GM06990 (cell line): ENCODE measurements at regions not wholly inside any gene's neighbourhood (a gene's known extent, or its start where the extent isn't known, plus 50 kb on each side); places are given as distances from the start of the nearest gene placed in this dataset.

ENCODE experiments used
- DNase-seq: peaks from one replicate; pipeline ENCODE4 v3.0.0-alpha.2; 2011; ENCODE audit not compliant: insufficient read length; ENCODE audit errors: extremely low read depth
- H3K27me3 ChIP-seq: replicated peaks from 2 replicates; pipeline ENCODE4 v1.6.0; 2011; ENCODE audit warnings: low read length; ENCODE audit not compliant: control insufficient read depth, insufficient read depth
- H3K36me3 ChIP-seq: 2 replicates; pipeline ENCODE4 v1.5.1; 2011; ENCODE audit warnings: low read length; ENCODE audit not compliant: control insufficient read depth, insufficient read depth
- H3K4me3 ChIP-seq: replicated peaks from 2 replicates; pipeline ENCODE4 v1.5.1; 2011; ENCODE audit warnings: low read depth, mild to moderate bottlenecking, control low read depth, low read length
- TF ChIP-seq, protein P1 (sequence below): IDR thresholded peaks from 2 replicates; pipeline ENCODE4 v1.5.1; 2011; ENCODE audit warnings: low read length, control low read depth, mild to moderate bottlenecking, inconsistent platforms; ENCODE audit not compliant: insufficient read depth, poor library complexity, severe bottlenecking

DNA sequence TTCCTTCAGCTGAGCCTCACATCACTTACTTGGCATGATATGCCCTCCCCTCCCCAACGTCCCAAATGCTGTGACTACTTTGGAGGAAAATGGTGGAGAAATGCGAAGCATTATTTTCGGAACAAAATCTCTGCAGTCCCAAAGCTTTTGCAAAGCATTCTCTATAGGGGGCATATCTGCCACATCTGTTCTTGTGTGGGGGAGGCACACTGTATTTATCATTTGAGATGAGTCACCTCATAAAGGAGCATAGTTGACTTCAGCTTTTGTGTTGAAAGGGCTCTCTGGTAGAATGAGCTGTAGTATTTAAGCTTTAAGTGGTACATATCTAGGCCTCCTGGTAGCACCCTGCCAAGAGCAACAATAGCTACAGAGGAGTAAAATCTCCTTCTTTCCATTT, 447.5 kb downstream of the ADAMTS20 start:
- H3K4me3 ChIP-seq: no peak overlapping the region
- TF ChIP-seq, protein P1, sequence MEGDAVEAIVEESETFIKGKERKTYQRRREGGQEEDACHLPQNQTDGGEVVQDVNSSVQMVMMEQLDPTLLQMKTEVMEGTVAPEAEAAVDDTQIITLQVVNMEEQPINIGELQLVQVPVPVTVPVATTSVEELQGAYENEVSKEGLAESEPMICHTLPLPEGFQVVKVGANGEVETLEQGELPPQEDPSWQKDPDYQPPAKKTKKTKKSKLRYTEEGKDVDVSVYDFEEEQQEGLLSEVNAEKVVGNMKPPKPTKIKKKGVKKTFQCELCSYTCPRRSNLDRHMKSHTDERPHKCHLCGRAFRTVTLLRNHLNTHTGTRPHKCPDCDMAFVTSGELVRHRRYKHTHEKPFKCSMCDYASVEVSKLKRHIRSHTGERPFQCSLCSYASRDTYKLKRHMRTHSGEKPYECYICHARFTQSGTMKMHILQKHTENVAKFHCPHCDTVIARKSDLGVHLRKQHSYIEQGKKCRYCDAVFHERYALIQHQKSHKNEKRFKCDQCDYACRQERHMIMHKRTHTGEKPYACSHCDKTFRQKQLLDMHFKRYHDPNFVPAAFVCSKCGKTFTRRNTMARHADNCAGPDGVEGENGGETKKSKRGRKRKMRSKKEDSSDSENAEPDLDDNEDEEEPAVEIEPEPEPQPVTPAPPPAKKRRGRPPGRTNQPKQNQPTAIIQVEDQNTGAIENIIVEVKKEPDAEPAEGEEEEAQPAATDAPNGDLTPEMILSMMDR: no peak
- DNase-seq: no peak
- no peaks in the 10 kb centered on the region for H3K27me3 ChIP-seq
- no peaks in the 10 kb centered on the region for H3K36me3 ChIP-seq

DNA sequence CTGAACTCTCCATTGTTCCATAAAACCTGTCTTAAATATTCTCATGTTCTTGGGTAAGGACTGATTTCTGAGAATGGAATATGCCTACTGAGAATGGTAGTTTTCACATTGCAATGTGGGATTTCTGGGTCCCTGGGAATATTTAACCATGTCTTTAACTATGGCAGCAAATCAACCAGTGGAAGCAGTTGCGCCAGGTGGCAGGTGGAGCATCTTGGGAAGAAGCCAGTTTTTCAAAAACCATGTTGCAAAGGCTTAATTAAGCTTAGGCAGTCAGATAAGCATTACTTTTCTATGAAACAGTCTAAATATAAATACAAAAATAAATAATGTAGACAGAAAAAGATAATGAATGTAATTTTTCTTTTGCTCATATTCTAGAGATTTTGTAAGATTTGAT, 448.1 kb downstream of the ADAMTS20 start:
- no peaks in the 10 kb centered on the region for H3K27me3 ChIP-seq
- H3K36me3 ChIP-seq: no peaks in the 10 kb centered on the region
- H3K4me3 ChIP-seq: no peak overlapping the region
- TF ChIP-seq, protein P1: no peak
- DNase-seq: no peak

DNA sequence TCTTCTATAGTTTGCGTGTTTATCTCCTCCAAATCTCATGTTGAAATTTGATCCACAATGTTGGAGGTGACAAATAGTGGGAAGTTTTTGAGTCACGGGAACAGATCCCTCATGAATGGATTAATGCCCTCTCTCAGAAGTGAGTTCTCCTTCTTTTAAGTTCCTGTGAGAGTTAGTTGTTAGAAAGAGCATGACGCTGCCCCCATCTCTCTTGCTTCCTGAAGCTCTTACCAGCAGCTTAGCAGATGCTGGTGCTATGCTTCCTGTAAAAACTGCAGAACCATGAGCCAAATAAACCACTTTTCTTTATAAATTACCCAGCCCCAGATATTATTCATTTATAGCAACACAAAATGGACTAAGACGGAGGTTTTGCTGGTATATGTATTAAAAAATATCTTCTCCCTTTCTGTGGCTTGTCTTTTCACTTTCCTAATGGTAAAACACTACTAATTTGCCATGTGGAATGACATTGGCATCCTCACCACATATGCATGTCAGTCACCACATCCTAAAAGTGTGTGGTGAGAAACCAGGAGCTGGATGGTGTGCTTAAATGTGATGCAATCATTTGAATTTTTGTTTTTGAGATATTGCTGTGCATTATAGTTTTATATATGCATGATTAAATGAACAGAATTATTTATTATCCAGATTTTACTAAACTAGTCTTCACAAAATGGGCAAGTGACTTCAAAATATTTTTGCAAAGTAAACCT, 449.3 kb downstream of the ADAMTS20 start:
- TF ChIP-seq, protein P1: no peak
- no peak overlapping the region for H3K4me3 ChIP-seq
- no peak for DNase-seq
- no peaks in the 10 kb centered on the region for H3K27me3 ChIP-seq
- H3K36me3 ChIP-seq: no peaks in the 10 kb centered on the region

DNA sequence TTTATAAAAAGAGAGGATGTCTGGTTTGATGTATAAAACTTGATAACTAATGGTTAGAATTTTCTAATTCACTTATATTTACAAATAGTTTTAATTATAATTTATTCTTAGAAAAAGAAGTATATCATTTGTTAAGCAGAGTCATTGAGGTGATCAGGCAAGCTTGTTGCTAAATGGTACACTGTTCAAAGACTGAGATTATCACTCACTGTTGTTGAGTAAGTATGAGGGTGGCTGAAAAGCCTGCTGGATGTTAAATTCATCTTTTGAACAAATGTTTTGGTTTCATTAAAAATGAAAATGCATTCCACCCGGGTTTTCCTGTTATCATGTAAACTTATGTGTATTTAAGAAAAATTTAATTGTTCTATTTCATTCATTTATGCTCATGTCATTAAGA, 451.8 kb downstream of the ADAMTS20 start:
- H3K36me3 ChIP-seq: no peaks in the 10 kb centered on the region
- no peaks in the 10 kb centered on the region for H3K27me3 ChIP-seq
- no peak overlapping the region for H3K4me3 ChIP-seq
- DNase-seq: no peak
- TF ChIP-seq, protein P1: no peak

DNA sequence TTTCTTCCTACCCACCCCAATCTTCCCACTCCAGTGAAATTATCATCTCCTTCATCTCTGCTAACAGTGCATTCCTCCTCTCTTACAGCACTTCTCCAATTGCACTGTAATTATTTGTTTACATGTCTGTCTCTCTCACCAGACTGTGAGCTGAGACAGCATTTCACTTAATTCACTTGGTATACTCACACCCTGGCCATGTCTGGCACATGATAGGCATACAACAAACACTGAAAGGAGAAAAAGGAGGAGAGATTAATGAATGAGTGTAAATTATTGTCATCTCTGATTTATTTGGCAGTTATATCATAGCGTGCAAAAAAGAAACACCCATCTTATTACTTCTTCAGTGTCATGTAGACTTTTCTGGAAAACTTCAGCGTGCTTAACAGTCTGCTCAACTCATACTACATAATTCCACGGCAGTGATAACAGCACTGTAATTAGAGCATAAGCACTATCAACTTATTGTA, 452.3 kb downstream of the ADAMTS20 start:
- no peak for DNase-seq
- TF ChIP-seq, protein P1: no peak
- H3K36me3 ChIP-seq: no peaks in the 10 kb centered on the region
- H3K4me3 ChIP-seq: no peak overlapping the region
- no peaks in the 10 kb centered on the region for H3K27me3 ChIP-seq
